Endothelial cell (in vitro differentiated cells): ENCODE measurements at regions not wholly inside any gene's neighbourhood (a gene's known extent, or its start where the extent isn't known, plus 50 kb on each side); places are given as distances from the start of the nearest gene placed in this dataset.
"Not testable (repeated sequence)": the region's sequence is repeated elsewhere in the genome, so short reads cannot be mapped to it uniquely, and the experiment has no call there.

Experiments used
- DNase-seq: peaks from one replicate; pipeline ENCODE4 v3.0.0; 2021; ENCODE audit warnings: low spot score
- H3K27ac Mint-ChIP-seq: one replicate; pipeline ENCODE4 v1.8.0; 2021; ENCODE audit warnings: mixed read lengths, inconsistent platforms; ENCODE audit not compliant: unreplicated experiment
- H3K27me3 Mint-ChIP-seq: one replicate; pipeline ENCODE4 v1.8.0; 2021; ENCODE audit warnings: mild to moderate bottlenecking, moderate library complexity, mixed read lengths, inconsistent platforms; ENCODE audit not compliant: unreplicated experiment
- H3K36me3 Mint-ChIP-seq: one replicate; pipeline ENCODE4 v1.8.0; 2021; ENCODE audit warnings: mild to moderate bottlenecking, low read depth, mixed read lengths, inconsistent platforms; ENCODE audit not compliant: unreplicated experiment
- H3K4me1 Mint-ChIP-seq: one replicate; pipeline ENCODE4 v1.8.0; 2021; ENCODE audit warnings: mild to moderate bottlenecking, mixed read lengths, inconsistent platforms; ENCODE audit not compliant: unreplicated experiment
- H3K4me3 Mint-ChIP-seq: one replicate; pipeline ENCODE4 v1.8.0; 2021; ENCODE audit warnings: mild to moderate bottlenecking, mixed read lengths, inconsistent platforms; ENCODE audit not compliant: unreplicated experiment
- H3K9me3 Mint-ChIP-seq: one replicate; pipeline ENCODE4 v1.8.0; 2021; ENCODE audit warnings: mixed read lengths, inconsistent platforms; ENCODE audit not compliant: unreplicated experiment
- CTCF ChIP-seq: fragments of 200-600 bp; sonication (generic); IDR thresholded peaks from one replicate; pipeline ENCODE4 v1.5.0; 2021; ENCODE audit warnings: antibody characterized with exemption; ENCODE audit not compliant: unreplicated experiment

- no peaks in the 10 kb centered on the region for H3K36me3 Mint-ChIP-seq
- TF ChIP-seq CTCF, result no peak
- no peak overlapping the region for H3K27ac Mint-ChIP-seq
- no peaks in the 10 kb centered on the region for H3K9me3 Mint-ChIP-seq
- H3K4me1 Mint-ChIP-seq, result no peaks in the 10 kb centered on the region
- no peaks in the 10 kb centered on the region for H3K27me3 Mint-ChIP-seq
- no peak overlapping the region for H3K4me3 Mint-ChIP-seq
- no peak for DNase-seq
Observed at GRCh38 chr12:89825591-89826449, 117.2 kb upstream of the ATP2B1 start.

GRCh38 chr12:89824822-89825221, 116.2 kb upstream of the ATP2B1 start:
- DNase-seq, result no peak
- no peak for TF ChIP-seq CTCF

GRCh38 chr12:89822992-89823391, 114.4 kb upstream of the ATP2B1 start:
- not testable (repeated sequence) for H3K36me3 Mint-ChIP-seq, DNase-seq, H3K4me3 Mint-ChIP-seq, H3K9me3 Mint-ChIP-seq, H3K4me1 Mint-ChIP-seq, H3K27ac Mint-ChIP-seq, H3K27me3 Mint-ChIP-seq

More at GRCh38 chr12:89824822-89825221, 116.2 kb upstream of the ATP2B1 start:
- H3K36me3 Mint-ChIP-seq, result no peaks in the 10 kb centered on the region
- H3K4me3 Mint-ChIP-seq, result no peak overlapping the region
- H3K27ac Mint-ChIP-seq, result no peak overlapping the region
- H3K4me1 Mint-ChIP-seq, result no peaks in the 10 kb centered on the region
- no peaks in the 10 kb centered on the region for H3K27me3 Mint-ChIP-seq
- no peaks in the 10 kb centered on the region for H3K9me3 Mint-ChIP-seq

GRCh38 chr12:89821896-89822295, 113.3 kb upstream of the ATP2B1 start:
- no peak for TF ChIP-seq CTCF
- Mint-ChIP-seq H3K9me3 (no peaks in the 10 kb centered on the region), H3K4me3 (no peak overlapping the region), H3K27ac (no peak overlapping the region), H3K27me3 (no peaks in the 10 kb centered on the region), H3K4me1 (no peaks in the 10 kb centered on the region), H3K36me3 (no peaks in the 10 kb centered on the region)
- DNase-seq, result no peak

- Mint-ChIP-seq H3K4me3 (no peak overlapping the region), H3K9me3 (no peaks in the 10 kb centered on the region), H3K27me3 (no peaks in the 10 kb centered on the region), H3K4me1 (no peaks in the 10 kb centered on the region), H3K27ac (no peak overlapping the region), H3K36me3 (no peaks in the 10 kb centered on the region)
- no peak for TF ChIP-seq CTCF
- DNase-seq, result no peak
Observed at GRCh38 chr12:89817501-89818226, 109.0 kb upstream of the ATP2B1 start.
